GM18498 (cell line): ENCODE measurements at regions not wholly inside any gene's neighbourhood (a gene's known extent, or its start where the extent isn't known, plus 50 kb on each side); places are given as distances from the start of the nearest gene placed in this dataset.

Experiments used
- ATAC-seq: cut with Tn5 transposase; IDR thresholded peaks from one replicate; pipeline ENCODE4 v1.9.1; 2021; ENCODE audit warnings: mild to moderate bottlenecking, moderate library complexity; ENCODE audit not compliant: unreplicated experiment

DNA sequence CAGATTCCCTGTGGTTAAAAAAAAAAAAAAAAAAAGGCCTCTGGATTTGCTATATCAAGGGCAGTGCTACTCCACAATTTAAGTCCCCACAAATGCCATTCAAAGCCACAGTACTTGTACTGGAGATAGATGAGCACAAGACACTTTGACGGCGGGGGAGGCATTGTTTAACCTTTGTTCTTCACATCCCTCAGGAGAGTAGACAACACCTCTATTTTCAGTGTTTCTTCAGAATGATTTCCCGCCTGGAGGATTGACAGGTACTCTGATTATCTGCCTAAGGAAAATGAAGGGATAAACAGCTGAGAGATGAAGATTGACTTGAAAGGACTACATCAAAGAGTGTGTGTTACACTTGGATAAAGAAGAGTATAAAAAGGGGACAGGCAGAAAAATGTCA lies 58.7 kb downstream of the OTOL1 start:
- ATAC-seq: no peak

DNA sequence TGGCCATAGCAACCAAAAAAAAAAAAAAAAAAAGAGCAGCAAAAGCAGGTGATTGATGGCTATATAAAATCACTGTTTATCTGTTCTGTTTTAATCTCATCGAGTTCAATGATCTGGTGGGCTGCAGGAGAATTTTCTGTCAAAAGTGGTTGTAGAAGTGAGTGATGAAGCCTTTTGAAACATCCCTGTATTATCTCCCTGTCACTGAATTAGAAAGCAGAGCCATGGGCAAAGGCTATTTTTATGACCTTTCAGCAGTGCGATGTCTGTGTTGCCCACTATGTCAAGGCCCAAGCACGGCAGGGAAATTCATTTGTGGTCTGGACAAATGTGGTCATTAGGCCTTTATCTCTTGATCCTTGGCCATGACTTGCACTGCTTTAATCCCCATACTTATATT lies 59.9 kb downstream of the OTOL1 start:
- no peak for ATAC-seq

DNA sequence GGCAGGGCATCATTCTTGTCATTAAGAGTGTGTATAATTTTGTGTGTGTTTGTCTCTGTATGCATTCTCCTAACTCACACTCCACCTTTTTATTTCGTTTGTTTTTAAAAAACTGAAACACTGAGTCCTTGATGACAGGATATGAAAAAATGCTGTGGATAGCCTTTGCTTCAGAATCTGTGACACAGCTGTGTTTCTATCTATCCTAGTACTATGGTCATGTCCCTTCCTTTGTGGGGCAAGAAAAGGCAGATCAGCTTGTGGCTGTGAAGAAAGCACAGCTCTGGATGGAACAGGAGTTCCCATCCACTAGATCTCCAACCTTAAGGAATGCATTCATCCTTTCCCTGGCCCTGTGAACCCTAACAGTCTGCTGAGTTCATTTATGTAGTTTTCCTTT lies 60.3 kb downstream of the OTOL1 start:
- no peak for ATAC-seq

DNA sequence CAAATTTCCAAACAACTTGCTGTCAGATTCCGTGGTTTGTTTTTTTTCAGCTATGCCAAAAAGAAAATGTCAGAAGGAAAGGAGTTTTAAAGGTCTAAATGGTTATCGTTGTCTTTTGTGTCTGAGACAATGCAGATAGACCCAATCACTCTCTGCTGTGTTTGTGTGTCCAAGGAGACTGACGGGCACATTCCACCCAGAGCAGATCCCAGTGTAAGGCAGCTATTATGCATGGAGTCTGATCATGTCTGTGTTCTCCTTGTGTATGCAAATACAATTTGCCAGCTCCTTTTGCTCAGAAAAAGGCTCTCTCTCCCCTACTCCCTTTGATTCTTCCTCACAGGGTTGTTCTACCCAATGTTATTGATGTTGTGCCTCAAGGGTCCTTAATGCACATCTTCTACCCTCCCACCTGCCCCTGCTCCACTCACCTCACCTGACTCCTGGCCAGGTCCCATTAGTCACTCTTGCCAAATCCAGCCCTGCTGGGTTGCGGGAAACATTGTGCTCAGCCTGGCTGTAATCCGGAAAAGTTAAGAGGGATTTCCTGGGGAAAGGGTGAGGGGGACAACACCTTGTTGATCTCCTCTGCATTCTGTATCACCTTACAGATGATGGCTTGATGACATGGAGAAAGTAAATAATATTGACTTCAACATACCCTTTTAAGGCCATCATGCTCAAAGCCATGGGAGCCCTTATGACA lies 61.0 kb downstream of the OTOL1 start:
- ATAC-seq: no peak

DNA sequence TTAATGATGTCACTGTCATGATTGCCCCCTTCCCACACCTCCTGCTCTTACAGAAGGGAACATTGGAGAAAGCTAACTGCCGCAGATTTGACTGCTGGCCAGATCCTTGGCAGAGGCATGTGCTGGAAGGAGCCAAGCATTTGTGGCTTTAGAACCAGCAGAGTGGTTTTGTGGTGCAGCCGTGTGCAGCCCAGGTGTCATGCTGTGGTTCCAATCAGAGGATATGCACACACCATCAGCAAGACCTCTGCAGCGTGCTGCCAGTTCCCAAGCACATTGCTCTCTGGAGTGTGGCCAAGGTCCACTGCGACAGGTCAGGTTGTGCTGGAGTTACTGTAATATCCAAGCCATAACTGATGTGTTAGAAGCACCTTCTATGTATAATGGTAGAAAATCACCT lies 61.6 kb downstream of the OTOL1 start:
- no peak for ATAC-seq

DNA sequence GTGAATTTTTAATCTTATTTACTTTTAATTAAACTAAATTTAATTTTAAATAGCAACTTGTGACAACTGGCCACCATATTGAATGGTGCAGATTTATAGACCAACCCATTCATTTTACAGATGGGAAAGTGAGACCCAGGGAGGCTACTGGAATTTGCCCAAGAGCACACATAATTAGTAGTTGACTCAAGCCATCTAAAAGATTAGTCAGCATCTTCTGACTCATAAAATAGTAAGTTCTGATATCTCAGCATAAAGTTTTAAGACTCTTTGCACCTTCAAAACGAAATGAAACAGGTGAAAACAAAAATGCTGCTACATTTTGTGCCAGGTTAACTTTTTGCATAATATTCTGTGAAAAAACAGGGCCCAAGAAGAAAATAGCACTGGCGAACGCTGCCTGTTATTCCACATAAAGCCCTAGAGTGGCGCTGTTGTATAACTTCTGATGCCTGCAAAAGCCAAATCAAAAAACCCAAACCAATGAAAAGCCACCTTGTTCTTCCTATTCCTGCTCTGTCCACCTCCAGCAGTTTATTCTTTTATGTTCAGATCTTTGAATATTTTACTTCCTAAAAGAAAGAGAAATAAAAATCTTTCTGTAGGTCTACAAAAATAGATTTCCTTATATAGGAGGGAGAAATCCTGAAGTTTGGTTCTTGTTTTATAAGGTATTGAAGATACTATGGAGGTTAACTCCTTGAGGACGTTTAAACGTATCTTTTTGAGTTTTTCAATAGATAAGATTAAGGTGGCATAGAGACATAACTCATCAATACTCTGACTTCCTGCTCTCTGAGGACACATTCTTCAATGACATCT lies 62.8 kb downstream of the OTOL1 start:
- peak; percentile 66 for ATAC-seq

DNA sequence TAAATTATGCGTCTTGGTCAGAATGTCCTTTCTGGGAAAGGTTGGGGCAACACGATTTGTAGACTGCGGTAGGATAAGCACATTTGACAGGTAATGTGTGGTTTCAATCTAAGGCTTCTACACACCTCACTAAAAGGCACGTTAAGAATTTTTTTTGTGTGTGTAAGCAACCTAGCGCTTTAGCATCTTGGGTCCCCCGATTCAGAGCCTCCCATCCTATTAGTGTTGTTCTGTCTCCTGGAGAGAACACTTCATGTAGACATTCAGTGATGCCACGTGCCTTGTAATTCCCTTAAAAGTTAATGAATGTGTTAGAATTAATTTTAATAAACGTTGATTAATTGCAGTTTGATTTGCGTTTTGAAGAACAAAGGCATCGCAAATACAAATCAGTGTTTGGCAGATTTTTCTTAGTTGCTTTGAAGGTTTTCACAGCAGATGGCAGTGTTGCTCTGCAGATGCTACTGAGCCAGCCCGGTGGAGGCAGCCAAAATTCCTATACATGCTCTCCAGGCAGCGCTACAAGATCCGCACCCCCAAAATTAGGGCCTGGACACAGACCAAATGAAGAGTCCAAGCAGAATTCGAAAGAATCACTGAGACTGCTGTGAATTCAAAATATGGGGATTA lies 63.5 kb downstream of the OTOL1 start:
- ATAC-seq: peak; percentile 42

DNA sequence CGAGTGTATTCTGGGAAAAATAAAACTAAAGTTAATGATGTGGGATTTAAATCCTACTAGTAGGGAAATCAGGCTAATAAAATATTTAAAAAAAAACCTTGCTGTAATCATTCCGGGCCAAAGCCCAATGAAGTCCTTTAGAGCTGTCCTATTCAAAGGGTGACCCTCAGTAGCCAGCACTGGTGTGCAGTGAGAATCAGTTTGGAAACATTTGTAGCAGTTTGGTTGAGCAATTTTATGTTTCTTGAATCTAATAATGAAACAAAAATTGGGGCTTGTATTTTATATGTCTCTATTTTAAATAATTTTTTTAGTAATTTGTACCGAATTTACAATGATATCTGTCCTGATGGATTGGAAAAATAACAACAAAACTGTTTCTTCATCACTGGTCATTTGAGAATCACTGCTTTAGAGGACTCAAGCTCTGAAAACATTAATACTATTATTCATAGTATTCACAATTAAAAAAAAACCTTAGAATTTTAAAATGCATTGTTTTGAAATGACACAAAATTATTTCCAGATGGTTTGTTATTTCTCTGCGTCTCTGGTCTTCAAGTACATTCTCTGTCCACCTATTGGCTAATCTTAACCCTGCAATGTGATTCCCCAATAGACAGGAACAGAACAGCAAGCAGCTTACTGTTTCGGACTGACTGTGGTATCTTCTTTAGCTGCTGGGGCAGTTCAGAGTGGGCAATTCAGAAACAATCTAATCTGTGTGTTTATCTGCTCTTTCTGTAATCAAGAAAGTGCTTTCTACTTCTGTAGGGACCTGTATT lies 71.2 kb downstream of the OTOL1 start:
- ATAC-seq: no peak

DNA sequence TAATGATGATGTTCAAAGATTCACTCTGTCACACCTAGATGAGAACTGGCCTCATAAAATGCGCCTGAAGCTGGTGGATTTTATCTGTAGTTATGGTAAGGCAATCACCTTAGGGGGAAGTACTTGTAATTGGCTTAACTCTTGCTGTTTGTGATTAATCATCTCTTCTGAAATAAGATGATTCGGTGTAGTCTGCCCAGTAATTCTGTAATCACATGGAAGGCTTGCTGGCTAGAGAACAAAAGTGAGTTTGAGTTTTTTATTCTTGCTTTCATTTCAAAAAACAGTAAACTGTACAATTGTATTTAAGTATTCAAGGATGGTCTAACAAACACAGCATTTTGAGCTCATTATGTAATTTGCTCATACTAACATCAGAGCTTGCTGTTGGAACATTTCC lies 72.1 kb downstream of the OTOL1 start:
- ATAC-seq: no peak

DNA sequence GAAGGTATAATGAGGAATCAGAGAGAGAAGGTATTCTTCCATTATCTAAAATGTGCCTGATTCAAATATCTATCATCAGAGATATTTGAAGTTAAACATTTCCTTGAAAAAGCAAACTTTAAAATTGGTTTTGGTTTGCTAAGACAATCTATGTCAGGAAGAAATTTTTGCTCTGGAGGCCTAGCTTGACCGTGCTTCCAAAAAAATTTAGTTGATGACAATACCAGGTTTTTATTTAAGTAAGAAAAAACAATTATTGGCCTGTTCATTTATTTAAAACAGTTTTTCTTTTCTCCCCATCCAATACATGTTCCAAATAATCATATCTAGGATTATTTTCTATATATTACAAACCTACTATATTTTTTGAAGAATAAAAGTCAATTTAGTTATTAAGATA lies 75.3 kb downstream of the OTOL1 start:
- no peak for ATAC-seq

DNA sequence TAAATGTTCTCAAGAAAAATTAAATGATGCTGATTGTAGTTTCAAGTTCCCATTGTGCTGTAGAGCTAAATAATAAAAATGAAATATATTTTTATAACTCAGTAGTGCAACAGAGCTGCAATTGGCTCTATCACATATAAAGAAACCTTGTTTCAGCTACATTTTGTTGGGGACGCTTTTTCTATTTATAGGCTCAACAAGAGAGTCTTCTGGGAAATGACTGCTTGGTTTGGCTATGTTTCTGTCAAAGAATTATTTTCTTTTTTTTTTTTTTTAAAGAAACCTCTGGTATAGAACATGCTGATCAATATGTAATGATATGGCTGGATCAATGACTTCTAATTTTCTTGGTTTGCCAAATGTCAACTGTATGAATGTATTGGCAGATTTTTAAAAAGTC lies 76.5 kb downstream of the OTOL1 start:
- ATAC-seq: no peak

DNA sequence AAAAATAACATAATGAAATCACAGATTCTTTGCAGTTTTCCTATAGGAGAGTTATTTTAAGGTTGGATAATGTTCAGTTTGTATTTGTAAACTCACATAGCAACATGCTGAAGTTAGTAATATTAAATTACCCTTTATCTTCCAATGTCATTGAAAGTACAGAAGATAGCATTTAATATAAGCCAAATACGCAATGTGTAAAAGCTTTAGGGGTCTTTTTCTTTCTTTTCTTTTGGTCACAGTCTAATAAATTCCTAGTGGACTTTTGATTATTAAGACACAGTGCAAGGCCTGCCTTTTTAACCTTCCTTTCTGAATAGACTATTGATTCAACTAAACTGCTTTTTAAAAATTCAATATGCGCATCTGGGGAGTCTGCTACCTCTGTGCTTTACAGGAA lies 79.3 kb downstream of the OTOL1 start:
- no peak for ATAC-seq

DNA sequence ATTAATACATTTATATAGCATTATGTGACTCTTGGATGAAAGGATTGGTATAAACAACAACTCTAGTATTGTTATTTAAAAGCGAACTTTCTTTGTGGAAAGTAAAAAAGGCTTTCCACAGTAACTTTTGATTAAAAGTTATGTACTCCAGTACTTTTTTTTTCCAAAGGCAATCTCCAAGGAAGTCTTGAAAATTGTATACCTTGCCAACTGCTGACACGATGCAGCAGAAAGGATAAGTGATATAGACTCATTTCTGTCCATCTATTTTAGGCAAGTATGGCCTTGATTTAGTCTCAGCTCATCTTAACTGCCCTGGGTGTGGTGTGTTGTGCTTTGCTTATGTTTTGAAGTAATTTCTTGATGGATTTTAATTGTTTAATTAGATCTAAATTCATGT lies 79.7 kb downstream of the OTOL1 start:
- no peak for ATAC-seq

DNA sequence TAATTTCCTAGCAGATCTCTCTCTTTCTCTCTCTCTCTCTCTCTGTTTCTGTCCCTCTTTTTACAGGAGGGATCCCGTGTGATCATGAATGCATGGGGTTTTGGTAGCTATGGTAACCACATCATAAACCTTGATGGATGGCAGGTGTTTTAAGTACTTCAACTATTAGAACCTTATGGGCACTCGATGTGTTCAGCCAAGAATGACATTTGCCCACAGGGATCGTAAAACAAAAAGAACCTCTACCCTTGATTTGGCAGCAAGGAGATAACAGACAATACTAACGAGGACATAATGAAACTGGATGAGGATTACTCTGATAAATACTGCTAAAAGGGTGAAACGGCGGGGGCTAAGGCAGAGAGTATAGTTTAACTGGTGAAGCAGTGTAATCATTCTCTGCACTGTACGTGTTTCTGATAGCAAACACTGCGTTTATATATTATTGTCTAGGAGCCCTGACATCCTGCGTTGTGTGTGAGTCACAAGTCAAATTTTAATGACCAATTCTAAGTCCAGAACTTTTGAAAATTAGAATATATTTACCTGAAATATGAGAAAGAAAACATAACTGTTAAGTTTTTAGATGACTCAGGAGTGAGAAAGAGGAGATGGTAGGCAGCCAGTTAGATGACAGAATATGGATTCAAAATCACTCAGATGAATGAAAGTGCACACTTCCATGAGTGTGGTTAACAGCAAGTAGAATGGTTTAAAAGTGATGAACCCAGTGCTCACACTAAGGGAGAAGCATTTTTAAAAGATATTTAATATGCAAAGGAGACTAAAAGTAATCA lies 80.3 kb downstream of the OTOL1 start:
- ATAC-seq: no peak

DNA sequence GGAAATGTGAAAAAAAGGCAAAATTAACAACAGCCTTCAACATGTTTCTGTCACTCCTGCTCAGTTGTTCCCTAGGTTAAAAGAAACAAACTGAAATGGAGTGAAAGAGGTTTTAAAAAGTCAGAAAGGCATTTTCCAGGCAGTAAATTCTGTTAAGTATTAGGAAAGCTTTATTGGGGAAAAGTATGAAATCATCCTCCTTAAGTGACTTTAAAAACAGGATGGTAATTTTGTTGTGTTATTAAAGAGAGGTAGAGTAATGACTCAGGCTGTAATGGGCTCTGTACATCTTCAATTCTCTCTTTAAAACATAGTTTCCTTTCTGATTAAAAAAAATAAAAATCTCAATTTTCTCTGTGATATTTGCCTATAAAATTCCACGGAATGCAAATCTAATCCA lies 81.1 kb downstream of the OTOL1 start:
- no peak for ATAC-seq

DNA sequence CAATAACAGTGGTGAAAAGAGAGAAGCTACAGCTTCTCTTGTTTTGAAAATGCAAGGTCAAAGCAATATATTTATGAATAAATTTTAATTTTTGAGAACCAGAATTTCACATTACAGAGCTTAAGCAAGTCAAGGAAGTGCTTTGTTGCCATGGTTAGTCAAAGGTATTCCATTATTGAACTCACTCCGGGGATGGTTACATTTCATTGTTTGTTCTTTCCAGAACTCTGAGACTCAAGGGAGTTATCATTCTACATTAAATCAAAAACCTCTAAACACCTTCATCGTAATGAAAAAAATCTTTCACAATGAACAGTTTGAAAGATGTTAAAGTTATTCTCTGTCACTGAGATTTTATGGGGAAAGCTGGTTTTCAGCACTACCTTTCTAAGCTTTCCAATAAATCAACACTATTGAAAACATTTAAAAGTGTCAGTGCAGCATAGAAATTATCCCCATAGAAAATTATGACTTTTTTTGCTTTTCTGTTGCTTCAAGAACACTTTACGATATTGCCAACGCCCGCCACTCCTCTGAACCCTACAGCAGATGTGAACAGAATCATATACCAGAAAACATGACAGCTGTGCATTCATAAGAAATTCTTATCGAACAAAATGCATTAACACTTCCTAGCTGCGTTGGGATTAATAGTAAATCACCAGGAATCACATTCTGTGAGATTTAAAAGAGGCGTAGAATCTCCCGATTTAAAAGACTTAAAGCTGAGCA lies 83.0 kb downstream of the OTOL1 start:
- no peak for ATAC-seq

DNA sequence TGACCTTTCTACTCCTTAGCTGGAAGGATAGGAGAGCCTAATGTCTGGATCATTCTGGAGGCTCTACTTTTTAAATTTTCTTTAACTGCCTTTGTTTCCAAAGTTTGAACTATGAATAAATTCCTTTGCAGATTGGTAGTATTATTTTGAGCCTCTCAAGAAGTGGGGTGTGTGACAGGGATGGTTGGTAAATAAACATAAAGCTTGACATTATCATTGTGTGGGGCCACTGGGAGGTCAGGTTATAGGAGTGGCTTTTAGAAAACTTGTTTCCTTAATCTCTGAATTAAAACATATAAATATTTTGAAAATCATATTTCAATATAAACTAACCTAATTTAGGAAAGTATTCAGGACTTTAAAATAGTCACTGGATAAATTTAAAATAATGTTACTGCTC lies 89.3 kb downstream of the OTOL1 start:
- ATAC-seq: no peak

DNA sequence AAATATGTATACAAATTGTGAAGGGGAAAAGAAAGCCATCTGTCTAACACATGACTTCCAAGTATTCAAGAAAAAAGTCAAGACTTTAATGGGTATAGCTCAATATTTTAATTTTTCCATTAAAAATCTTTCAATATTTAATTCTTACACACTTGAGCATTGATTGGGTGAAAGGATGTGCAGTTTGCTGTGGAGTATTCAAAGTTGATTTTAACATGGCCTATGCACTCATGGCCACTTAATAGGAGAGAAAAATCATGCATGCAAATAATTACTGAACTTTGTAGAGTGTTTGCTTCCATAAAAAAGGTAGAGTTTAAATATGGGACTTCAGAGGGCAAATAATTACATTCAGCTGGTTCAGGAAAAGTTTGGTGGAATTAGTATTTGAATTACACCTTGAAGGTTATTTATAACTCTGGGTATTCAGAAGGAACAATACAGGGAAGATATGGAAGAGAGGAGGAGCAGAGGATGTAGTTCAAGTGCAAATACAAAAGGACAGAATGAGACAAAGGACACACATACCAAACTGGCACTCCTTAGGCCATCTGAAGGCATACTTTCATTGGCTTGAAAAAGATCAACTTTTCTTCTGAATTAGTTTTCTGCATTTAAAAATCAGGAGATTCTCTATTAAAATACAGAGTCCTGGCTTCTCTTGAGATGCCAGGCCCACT lies 90.1 kb downstream of the OTOL1 start:
- no peak for ATAC-seq

DNA sequence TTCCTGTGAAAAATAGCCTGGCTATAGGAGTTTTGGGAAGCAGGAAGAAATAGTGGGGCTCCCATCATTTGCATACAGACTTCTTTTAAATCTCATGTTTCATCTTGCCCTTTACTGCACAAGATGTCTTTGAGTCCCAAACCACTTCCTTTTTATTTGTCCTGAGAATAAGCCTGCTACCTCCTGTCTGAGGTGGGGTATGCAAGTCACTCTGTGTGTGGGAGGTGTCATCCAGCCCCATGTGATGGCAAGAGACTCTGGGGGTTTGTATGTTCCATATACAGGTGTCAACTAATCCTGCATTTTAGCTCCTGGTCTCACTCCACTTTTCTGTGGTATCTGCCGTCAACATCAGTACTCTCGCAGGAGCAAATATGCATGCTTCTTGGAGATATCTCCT lies 102.0 kb downstream of the OTOL1 start:
- ATAC-seq: no peak
